Stimulated activated CD4-positive, alpha-beta T cell treated with anti-CD3 and anti-CD28 coated beads, Interleukin-2, amount 100 ng/mL, for 48 hours (primary cell): ENCODE measurements at regions not wholly inside any gene's neighbourhood (a gene's known extent, or its start where the extent isn't known, plus 50 kb on each side); places are given as distances from the start of the nearest gene placed in this dataset.
"Not testable (repeated sequence)": the region's sequence is repeated elsewhere in the genome, so short reads cannot be mapped to it uniquely, and the experiment has no call there.

ENCODE experiments used
- DNase-seq, 2 donors: peaks; one replicate each; pipeline ENCODE4 v3.0.0-alpha.2; 2020

DNA sequence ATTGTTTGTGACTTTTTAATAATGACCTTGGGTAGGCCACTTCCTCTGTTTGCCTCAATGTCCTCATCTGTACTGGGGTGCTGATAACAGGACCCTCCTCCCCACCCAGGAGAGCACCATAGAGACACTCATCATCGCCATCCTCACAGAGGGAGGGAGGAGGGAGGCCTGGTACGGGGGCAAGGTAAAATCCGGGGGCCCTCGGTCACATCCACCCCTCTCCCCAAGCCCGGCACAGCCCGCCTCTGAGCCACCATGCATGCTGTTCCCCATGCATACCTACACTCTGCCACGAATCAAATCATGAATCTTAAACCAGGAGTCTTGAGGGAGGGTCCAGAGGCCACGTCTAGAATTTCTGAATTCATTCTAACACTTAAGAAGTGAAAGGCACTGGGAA is 74.9 kb upstream of the IQSEC1 start:
- no peak for DNase-seq

DNA sequence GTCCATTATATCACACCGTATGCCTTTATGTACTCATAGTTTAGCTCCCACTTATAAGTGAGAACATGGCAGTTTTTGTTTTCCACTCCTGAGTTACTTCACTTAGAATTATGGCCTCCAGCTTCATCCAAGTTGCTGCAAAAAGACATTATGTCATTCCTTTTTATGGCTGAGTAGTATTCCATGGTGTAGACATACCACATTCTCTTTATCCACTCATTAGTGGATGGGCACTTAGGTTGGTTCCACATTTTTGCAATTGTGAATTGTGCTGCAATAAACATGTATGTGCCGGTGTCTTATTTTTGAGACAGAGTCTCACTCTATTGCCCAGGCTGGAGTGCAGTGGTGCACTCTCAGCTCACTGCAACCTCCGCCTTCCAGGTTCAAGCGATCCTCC is 74.1 kb upstream of the IQSEC1 start:
- DNase-seq: no peak

GRCh38 chr3:13146643-13147143 is 73.5 kb upstream of the IQSEC1 start:
- DNase-seq: no peak

- no peak for DNase-seq
Measured at GRCh38 chr3:13145826-13146642, 72.8 kb upstream of the IQSEC1 start.

GRCh38 chr3:13145131-13145825 is 72.0 kb upstream of the IQSEC1 start:
- no peak for DNase-seq

DNA sequence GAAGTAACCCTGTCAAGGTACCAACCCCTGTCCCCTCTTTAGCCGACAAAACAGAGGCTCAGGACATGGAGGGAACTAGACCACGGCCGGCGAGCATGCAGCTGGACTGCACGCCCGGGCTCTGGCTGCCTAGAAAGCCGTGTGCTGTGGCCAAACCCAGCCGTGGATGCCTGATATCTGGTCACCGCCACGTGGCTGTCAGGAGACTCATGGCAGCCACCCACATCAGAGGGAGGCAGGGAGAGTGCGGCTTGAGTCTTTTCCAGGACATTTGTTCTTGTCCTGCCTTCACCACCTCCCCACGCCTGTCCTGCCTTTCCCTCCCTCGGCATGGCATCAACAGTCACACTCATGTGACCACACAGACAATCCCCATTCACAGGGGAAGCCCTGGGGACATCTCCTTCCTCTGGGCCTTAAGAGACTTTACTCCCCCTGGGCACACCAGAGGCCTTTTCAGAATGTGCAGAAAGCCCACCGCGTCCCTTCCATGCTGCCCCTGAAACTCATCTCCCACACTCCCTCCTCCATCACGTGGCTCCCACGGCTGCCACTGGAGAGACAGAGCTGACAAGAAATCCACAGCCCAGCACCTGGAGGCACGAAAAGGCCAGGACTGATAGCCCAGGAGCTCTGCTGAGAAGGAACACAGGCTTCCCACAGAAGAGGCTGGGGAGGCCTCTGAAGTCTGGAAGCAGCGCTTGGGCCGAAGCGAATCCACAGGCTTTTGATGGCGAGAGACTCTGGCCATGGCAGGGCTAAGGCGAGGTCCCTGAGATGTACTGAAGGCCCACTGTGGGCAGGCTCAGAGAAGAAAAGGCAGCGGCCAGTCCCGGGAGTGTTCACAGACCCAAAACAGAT is 71.2 kb upstream of the IQSEC1 start:
- no peak for DNase-seq

- DNase-seq: no peak
Measured at GRCh38 chr3:13143381-13144004, 70.3 kb upstream of the IQSEC1 start.

DNA sequence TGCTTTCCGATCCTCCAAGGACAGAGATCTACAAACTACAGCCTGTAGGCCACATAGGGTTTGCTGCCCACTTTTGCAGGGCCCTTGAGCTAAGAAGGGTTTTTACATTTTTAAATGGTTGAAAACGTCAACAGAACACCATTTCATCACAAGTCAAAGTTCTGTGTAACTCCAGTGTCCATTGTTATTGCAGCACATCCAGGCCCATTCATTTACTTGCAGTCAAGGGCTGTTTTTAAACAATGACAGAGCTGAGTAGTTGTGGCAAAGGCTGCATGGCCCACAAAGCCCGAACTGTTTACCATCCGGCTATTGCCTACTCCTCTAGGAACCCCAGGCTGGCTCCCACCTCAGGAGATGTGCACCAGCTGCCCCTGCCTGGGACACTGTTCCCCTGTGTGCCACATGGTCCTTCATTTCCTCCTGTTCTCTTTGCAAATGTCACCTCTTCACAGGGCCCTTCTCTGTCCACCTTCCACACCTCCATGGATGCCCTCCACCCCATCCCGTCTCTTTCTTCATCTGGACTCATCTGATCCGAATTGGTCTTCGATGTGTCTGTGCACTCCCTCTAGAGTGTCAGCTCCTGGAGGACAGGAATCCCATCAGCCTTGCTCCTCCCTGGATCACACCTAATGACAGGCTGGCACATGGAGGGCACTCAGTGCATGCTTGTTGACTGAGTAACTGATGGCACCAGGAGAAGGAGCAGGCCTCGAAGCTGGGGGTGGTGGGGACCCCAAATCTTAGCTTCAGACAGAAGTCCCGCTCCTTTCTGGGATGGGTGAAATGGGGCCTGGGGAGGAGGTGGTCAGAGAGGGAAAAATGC is 69.5 kb upstream of the IQSEC1 start:
- DNase-seq: no peak

- peak in 1 of 2 donors; percentile 3 for DNase-seq
Measured at GRCh38 chr3:13141991-13142412, 68.8 kb upstream of the IQSEC1 start.

DNA sequence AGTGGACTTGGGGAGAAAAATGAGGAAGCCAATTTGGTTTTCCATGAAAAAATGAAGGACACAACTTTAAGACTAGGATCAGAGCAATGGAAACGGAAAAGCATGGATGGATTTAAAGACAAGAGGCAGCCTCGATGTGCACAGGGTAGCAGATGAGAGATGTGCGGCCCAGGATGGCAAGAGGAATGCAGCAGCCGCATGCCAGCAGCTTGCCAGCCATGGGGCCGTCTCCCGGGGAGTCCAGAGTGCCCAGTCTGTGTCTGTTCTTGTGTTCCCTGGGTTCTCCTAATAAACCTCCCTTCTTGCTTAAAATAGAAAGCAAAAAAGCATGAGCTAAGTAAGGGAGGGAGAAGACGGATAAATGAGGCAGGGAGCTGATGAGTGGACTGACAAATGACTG is 68.0 kb upstream of the IQSEC1 start:
- no peak for DNase-seq

GRCh38 chr3:13140596-13140995 is 67.4 kb upstream of the IQSEC1 start:
- no peak for DNase-seq

DNA sequence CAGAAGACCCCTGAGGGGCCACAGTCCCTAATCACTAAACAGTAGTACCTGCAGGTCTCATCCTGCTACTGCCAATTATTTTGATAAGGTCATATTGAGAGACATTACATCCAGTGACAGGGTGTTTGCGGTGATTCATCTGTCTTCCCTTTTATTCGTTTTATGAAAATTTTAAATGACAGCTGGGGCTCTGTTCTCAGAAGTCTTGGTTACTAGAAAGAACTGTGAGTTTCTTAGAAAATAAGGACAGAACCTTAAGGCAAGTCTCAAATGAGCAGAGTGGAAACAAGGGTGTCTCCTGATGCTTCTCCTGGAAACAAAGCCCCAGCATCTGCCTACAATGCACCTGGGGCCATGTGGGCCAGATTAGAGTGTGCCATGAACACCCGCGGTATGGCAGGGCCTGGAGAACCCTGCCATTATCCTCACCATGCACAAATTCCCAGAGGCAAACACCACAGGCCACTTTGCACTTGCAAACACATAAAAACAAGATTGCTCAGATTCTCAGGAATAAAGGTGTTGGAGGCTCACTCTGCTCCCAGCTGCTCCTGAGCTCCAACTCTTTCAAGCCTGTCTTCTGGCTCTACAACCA is 66.3 kb upstream of the IQSEC1 start:
- DNase-seq: no peak

DNA sequence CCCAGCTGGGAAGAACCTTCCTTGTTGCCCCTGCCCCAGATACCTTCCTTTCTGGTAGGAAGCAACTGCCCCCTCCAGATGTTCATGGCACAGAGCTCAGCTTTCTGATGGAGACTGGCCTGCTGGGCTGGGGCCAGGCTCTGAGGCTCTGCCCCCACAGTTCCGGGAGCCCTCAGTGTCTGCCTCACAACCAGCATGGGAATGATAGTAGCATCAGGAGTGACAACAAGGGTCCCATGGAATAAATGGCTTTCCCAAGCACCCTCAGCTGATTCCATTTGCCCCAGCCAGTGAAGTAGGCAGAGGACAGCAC is 65.6 kb upstream of the IQSEC1 start:
- no peak for DNase-seq

DNA sequence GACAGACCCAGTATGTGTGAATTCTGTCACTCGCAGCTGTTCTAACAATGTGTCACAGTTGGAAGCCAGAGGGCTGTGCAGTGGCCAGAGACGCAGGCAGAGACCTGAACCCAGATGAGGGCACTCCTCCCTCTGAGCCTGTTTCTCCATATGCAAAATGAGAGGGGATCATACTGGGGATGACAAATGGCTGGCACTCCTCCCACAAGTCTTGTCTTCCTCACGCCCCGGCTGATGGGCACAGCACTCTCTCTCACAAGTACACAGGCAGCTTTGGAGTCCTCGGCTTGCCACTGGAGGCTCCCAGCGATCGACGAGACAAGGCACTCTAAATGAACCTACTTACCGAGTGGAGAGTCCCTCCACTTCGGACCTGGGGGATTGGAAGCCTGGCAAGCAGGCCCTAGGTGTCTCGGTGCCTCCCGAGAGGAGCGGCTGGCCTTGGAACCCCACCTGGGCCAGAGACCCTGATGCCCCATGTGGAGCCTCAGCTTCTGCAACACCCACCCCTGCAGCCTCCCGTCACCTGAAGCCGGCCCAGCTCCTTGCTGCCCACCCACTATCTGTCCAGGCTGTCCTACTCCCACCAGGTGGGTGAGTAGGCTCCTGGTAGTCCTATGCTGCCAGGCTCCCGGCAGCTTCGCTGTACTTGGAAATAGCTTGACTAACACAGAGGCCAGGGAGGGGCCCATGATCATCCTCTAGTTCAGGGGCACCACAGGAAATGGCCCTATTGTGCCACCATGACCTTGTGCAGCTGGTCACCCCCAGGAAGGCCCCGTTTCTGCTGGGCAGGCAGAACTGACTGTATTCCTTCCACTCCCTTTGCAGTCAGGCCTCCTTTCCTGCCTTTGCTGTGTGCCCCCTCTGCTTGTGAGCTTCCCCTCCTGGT is 65.0 kb upstream of the IQSEC1 start:
- DNase-seq: no peak

DNA sequence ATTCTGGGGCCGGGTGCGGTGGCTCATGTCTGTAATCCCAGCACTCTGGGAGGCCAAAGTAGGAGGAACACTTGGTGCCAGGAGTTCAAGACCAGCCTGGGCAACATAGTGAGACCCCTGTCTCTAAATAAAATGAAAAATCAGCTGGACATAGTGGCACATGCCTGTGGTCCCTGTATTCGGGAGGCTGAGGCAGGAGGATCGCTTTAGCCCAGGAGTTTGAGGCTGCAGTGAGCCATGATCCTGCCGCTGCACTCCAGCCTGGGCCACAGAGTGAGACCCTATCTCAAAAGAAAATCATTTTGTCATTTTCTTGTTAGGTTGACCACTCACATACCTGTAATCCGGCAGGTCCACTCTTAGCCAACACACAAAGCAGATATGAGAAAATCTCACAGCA is 63.6 kb upstream of the IQSEC1 start:
- not testable (repeated sequence) for DNase-seq

DNA sequence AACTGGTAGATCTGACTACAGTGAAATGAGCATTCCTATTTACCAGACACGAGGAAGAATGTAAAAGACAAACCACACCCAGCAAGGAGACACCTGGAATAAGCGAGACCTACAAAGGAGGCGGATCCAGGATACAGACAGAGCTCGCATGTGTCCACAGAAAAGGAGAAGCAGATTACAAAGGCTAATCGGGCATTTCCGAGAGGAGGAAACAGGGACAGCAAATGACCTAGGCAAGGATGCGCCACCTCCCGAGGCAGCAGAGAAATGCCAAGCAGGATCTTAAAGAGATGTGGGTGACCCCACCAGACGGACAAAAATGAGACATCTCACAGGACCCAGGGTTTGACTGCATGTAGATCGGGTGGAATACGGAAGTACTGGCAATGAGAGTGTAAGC is 63.2 kb upstream of the IQSEC1 start:
- no peak for DNase-seq

DNA sequence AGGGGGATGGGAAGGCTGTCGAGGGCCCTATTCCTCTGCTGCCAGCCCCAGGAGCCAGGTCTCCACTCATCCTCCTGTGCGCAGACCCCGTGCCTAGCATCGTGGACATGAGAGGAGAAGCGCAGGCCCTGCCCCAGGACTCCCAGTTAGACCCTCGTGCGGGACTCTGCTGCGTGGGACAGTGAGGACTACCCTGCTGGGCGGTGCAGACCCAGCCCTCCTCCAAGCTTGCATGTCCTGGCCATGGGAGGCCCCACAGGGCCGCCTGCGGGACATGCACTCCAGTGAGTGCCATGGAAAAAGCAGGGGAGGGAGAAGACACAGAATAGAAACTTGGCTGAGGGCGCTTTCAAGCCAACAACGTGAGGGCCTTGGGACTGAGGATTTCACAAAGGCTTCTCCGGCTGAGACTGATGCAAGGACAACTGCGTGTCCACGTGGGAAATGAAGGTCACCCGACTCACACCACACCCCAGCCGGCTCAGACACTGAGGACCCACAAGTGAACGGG is 62.6 kb upstream of the IQSEC1 start:
- DNase-seq: no peak

- DNase-seq: no peak
Measured at GRCh38 chr3:13135251-13135810, 62.1 kb upstream of the IQSEC1 start.

GRCh38 chr3:13134879-13135206 is 61.6 kb upstream of the IQSEC1 start:
- DNase-seq: no peak
